ENCODE measurements at regions not wholly inside any gene's neighbourhood (a gene's known extent, or its start where the extent isn't known, plus 50 kb on each side); places are given as distances from the start of the nearest gene placed in this dataset.

DNA sequence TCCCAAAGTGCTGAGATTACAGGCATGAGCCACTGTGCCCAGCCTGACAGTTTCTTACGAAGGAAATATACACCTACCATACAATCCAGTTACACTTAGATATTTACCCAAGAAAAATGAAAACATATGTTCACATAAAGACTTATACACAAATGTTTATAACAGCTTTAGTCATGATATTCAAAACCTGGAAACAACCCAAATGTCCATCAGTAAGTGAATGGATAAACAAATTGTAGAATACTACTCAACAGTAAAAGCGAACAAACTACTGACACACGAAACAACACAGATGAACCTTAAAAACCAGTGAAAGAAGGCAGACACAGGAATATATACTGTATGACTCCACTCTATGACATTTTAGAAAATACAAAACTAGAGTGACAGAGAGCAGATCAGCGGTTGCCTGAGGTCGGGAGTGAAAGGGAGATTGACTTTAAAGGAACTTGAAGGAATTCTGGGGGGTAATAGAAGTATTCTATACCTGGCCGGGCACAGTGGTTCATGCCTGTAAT lies 83.6 kb downstream of the SPRING1 start:
- DNase-seq (ENCODE audit: low read depth in 1 of 2, low spot score in 1 of 2), result no peak

GRCh38 chr12:116651089-116651488 lies 86.8 kb downstream of the SPRING1 start:
- DNase-seq (ENCODE audit: low read depth in 1 of 2, low spot score in 1 of 2), result no peak

DNA sequence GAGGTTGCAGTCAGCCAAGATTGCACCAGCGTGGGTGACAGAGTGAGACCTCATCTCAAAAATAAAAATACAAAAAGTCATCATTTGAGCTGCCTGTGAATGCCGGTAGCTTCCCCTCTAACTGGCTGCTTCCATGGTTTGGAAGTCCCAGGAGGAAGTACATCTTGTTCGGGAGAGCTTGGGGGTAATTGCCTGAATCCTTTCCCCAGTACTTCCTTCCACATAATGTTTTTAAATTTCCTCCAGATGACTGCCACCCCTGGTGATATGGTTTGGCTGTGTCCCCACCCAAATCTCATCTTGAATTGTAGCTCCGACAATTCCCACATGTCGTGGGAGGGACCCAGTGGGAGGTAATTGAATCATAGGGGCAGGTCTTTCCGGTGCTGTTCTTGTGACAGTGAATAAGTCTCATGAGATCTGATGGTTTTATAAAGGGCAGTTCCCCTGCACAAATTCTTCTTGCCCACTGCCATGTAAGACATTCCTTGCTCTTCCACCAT lies 87.2 kb downstream of the SPRING1 start:
- no peak for DNase-seq (ENCODE audit: low read depth in 1 of 2, low spot score in 1 of 2)

- DNase-seq (ENCODE audit: low read depth in 1 of 2, low spot score in 1 of 2), result no peak
These were observed 87.8 kb downstream of the SPRING1 start for GRCh38 chr12:116650062-116650461.

DNA sequence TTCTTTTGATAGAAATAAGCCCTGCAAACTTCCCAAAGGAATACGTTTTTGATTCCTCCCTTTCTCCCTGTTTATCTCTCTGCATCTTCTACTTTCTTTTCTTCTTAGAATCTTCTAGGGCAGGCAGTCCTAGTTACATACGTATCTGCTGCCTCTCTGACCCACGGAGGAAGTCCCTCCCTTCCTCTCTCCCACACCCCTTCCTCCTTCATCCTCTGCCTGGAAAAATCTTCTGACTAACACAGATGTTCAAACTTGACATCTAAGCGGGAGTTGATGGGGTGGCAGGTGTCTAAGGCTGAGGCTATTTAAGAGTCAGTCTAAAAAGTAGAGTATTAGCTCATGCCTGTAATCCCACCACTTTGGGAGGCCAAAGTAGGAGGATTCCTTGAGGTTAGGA lies 88.6 kb downstream of the MAP1LC3B2 start:
- DNase-seq (ENCODE audit: low read depth in 1 of 2, low spot score in 1 of 2), result no peak

GRCh38 chr12:116646901-116647300 lies 87.7 kb downstream of the MAP1LC3B2 start:
- DNase-seq (ENCODE audit: low read depth in 1 of 2, low spot score in 1 of 2), result no peak

GRCh38 chr12:116644806-116645205 lies 85.6 kb downstream of the MAP1LC3B2 start:
- DNase-seq (ENCODE audit: low read depth in 1 of 2, low spot score in 1 of 2), result no peak

- no peak for DNase-seq (ENCODE audit: low read depth in 1 of 2, low spot score in 1 of 2)
These were observed 83.5 kb downstream of the MAP1LC3B2 start for GRCh38 chr12:116642683-116643082.

GRCh38 chr12:116642106-116642505 lies 82.9 kb downstream of the MAP1LC3B2 start:
- no peak for DNase-seq (ENCODE audit: low read depth in 1 of 2, low spot score in 1 of 2)

GRCh38 chr12:116640281-116640680 lies 81.1 kb downstream of the MAP1LC3B2 start:
- DNase-seq (ENCODE audit: low read depth in 1 of 2, low spot score in 1 of 2), result no peak

DNA sequence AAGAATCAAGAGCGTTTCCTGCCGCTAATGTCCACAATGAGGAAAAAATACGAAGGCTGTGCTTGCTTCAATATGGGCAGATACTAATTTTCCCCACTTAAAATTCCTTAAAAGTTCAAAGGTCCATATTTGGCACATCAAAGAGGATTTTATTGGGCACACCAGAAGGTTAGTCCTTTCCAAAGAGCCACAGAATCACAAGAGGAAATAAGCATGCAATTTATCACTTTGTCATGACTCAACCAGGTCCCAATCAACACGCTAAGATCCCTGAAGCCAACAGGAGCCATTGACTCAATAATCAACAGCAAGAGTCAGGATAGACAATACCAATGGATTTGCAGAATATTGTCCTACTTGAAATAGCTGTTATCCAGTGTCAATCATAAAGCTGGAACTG lies 80.6 kb downstream of the MAP1LC3B2 start:
- no peak for DNase-seq (ENCODE audit: low read depth in 1 of 2, low spot score in 1 of 2)

- no peak for DNase-seq (ENCODE audit: low read depth in 1 of 2, low spot score in 1 of 2)
These were observed 79.2 kb downstream of the MAP1LC3B2 start for GRCh38 chr12:116638376-116638775.

DNA sequence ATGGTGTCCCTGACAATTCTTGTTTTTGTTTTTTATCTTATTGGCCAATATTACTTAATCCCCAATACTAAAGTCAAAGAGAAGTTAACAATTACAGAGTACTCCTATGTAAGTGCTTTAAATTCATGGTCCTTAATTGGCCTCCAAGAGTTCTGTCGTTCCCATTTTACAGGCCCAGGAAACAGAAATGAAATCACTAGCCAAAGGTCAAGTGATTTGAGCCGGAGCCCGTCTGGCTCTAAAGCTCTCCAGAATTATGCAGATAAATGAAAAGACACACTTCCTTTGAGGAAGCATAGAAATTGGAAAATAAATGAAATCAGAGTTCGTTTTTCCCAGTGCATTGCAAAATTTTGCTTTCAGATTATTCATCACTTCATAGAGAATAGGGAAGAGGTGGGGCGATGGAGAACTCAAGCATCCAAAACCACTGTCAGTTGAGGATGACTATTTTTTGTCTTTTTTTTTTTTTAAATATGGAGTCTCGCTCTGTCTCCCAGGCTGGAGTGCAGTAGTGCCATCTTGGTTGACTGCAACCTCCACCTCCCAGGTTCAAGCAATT lies 78.5 kb downstream of the MAP1LC3B2 start:
- no peak for DNase-seq (ENCODE audit: low read depth in 1 of 2, low spot score in 1 of 2)

GRCh38 chr12:116636608-116637519 lies 77.7 kb downstream of the MAP1LC3B2 start:
- DNase-seq (ENCODE audit: low read depth in 1 of 2, low spot score in 1 of 2), result no peak

- DNase-seq (ENCODE audit: low read depth in 1 of 2, low spot score in 1 of 2), result no peak
These were observed 76.3 kb downstream of the MAP1LC3B2 start for GRCh38 chr12:116635487-116635886.

- no peak for DNase-seq (ENCODE audit: low read depth in 1 of 2, low spot score in 1 of 2)
These were observed 74.3 kb downstream of the MAP1LC3B2 start for GRCh38 chr12:116633476-116633875.

- no peak for DNase-seq (ENCODE audit: low read depth in 1 of 2, low spot score in 1 of 2)
These were observed 72.4 kb downstream of the MAP1LC3B2 start for GRCh38 chr12:116631619-116632018.

DNA sequence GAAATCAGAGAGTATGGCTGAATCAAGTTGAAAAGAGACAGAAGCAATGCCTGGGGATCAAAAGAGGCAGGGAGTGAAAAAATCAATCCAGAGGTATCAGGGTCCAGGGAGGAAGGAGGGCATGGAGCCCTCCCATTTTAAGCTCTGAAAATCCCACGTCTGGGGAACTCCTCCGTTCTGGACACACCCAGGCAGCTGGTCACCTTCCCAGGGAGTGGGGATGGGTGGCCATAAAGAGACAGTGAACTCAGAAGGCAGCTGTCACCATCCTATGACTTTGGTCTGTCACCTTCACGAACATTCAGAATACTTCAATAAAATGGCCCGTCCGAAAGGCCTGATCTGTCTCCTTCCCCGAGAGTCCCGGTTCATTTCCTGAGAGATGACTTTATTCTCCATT lies 71.6 kb downstream of the MAP1LC3B2 start:
- DNase-seq (ENCODE audit: low read depth in 1 of 2, low spot score in 1 of 2), result no peak

- DNase-seq (ENCODE audit: low read depth in 1 of 2, low spot score in 1 of 2), result no peak
These were observed 70.3 kb downstream of the MAP1LC3B2 start for GRCh38 chr12:116629480-116629879.

DNA sequence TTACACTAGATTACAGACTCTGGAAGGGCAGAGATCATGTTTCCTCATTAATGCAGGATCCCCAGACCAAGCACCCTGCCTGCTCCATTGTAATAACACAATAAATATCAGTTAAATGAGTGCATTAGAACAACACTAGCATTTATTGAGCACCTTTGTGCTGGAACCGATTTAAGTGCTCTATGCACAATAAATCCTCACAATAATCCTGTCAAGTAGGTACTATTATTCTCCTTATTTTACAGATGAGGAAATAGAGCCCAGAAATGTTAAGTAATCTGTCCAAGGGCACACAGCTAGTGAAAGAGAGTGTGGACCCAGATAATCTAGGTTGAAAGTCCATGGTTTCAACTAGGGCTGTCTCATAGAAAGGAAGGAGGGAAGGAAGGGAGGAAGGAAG lies 69.8 kb downstream of the MAP1LC3B2 start:
- DNase-seq (ENCODE audit: low read depth in 1 of 2, low spot score in 1 of 2), result no peak

DNA sequence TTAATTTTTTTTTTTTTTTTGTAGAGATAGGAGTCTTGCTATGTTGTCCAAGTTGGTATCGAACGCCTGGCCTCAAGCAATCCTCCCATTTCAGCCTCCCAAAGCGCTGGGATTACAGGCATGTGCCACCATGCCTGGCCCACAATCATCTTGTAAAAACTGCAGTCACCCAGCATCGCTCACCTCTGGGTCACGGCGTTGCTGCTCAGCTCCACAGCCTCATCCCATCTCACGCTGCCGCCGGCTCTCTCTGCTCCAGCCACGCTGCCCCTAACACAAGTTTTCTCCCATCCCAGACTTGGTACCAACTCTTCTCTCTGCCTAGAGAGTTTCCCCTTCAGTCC lies 69.2 kb downstream of the MAP1LC3B2 start:
- DNase-seq (ENCODE audit: low read depth in 1 of 2, low spot score in 1 of 2), result no peak

Data from activated CD4-positive, alpha-beta T cell treated with anti-CD3 and anti-CD28 coated beads, Interleukin-2, amount 50 U/mL, for 24 hours (primary cell).